ENCODE measurements at regions not wholly inside any gene's neighbourhood (a gene's known extent, or its start where the extent isn't known, plus 50 kb on each side); places are given as distances from the start of the nearest gene placed in this dataset.

DNA sequence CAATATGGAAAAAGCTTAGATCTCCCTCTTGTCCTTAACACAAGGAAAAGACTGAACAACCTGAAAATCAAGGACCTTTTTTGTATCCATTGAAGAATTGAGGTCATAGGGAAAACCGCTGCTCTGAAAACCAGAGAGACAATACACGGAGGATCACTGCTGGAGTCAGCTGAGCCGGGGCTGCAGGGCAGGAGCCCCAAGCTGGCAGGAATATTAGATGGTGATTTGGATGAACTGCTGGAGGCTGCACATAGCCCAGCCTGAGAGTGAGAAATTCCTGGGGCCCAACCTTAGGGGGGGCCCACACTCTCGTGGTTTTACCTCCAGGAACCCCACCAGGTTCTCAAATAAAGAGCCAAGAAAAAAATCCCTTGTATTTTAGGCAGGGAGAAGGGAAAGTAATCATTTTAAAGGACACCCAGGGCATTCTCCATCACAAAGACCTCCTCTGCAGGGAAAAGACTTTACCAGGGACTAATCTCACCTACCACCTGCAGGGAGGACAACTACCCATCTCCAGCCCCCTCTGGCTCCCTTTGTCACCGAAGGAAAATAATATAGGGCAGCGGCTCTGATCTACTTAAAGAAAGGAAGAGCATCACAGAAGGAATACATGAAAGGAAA is 55.4 kb upstream of the RNF32 start:
- TF ChIP-seq, protein P1, sequence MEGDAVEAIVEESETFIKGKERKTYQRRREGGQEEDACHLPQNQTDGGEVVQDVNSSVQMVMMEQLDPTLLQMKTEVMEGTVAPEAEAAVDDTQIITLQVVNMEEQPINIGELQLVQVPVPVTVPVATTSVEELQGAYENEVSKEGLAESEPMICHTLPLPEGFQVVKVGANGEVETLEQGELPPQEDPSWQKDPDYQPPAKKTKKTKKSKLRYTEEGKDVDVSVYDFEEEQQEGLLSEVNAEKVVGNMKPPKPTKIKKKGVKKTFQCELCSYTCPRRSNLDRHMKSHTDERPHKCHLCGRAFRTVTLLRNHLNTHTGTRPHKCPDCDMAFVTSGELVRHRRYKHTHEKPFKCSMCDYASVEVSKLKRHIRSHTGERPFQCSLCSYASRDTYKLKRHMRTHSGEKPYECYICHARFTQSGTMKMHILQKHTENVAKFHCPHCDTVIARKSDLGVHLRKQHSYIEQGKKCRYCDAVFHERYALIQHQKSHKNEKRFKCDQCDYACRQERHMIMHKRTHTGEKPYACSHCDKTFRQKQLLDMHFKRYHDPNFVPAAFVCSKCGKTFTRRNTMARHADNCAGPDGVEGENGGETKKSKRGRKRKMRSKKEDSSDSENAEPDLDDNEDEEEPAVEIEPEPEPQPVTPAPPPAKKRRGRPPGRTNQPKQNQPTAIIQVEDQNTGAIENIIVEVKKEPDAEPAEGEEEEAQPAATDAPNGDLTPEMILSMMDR (IDR thresholded peaks at IDR 0.05): no peak
- TF ChIP-seq POLR2A (IDR thresholded peaks at IDR 0.05) (no peak), POLR2AphosphoS5 (IDR thresholded peaks at IDR 0.05) (no peak), EP300 (IDR thresholded peaks at IDR 0.05) (no peak)
